ENCODE measurements at regions not wholly inside any gene's neighbourhood (a gene's known extent, or its start where the extent isn't known, plus 50 kb on each side); places are given as distances from the start of the nearest gene placed in this dataset.
"Not testable (repeated sequence)": the region's sequence is repeated elsewhere in the genome, so short reads cannot be mapped to it uniquely, and the experiment has no call there.

DNA sequence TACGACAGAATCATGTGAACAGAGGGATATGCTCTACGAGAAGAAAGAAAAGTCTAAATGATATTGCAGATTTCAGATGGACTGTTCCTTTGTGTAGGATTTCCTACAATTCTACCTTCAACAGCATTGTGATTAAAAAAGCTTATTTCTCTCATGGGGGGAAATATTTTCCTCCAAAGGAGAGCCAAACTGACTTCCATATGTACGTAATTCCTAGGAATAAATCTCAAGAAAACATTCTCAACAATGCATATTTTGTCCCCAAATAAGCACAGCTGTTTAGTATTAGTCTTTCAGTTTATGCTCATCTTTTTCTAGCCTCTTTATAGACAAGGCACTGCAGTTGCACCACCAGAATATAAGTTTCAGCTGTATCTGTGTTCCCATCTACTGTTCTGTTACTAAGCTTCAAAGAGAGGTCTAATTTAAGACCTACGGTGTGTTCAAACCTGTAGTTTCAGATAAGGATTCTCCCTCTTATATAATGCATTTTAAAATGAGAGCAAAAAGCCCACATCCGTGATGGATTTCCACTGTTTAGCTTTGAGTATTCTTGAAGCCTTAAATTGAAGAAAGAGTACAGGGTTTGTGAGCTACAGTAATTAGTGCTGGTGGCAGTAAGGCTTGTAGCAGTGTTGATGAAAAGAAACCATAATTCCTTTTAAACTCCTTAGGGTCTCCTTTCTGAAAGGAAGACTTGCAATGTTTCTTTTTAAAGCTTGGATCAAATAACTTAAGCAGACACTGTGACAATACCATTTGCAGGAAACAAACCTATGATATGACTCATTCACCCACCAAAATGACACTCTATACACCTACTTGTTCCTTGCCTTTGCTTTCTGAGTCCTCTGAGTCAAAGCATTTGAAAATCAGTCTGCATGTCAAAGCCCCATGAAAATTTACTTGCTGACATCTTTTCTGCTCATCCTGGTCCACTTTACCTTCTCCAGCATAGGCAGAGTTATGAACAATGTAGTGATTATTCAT is 754.1 kb downstream of the NOVA1 start:
- DNase-seq, result no peak

DNA sequence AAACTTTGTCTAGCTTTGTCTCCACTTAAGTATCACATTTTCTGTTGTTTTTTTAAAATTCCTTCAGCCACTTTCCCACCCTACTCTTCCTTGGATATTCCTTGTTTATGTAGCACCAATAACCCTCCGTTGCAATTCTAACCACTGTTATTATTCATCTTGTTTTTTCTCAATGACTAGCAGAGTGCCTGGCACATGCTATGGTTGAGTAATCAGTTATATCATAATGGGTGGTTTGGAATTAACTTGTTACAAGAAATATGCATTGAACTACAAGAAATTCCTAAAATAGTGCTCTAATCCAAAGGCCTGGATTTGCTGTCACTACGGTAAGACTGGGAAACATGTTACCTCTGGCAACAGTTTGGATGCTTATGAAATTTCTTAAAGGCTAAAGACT is 756.6 kb downstream of the NOVA1 start:
- no peak for DNase-seq

DNA sequence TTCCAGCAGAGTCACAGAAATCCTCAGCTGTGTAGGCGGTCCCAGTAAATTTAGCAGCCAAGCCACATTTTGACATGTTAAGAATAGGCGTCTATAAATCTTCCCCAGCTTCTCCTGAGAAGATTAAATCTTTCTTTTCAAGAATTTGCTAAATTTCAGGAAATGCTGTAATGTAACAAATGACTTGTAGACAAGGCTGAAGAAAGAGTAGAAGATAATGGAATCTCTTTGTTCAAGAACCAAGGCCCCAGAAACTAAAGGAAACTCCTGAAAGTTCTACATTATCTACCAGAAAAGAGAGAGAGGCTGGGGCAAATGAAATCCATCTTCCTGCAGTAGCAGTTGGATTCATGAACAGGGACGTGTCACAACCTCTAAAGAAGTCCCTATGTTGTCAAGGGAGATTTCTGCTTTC is 760.3 kb downstream of the NOVA1 start:
- no peak for DNase-seq

DNA sequence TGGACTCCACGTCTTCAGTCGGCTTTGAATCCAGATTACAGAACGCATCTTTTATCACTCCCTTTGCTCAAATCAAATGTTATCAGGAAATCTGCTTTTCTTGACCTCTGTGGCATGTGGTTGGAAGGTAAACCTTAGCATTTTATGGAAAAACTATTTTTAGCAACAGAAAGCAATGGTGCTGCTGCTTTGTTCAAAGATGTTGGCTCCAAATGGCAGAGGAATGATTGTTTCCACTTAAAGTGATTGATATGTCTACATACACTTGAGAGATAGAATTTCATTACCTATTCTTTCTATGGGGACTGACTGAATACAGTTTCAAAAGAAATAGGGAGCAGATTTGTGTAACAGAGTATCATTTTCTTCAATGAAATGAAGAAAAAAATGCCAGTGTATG is 761.2 kb downstream of the NOVA1 start:
- no peak for DNase-seq

DNA sequence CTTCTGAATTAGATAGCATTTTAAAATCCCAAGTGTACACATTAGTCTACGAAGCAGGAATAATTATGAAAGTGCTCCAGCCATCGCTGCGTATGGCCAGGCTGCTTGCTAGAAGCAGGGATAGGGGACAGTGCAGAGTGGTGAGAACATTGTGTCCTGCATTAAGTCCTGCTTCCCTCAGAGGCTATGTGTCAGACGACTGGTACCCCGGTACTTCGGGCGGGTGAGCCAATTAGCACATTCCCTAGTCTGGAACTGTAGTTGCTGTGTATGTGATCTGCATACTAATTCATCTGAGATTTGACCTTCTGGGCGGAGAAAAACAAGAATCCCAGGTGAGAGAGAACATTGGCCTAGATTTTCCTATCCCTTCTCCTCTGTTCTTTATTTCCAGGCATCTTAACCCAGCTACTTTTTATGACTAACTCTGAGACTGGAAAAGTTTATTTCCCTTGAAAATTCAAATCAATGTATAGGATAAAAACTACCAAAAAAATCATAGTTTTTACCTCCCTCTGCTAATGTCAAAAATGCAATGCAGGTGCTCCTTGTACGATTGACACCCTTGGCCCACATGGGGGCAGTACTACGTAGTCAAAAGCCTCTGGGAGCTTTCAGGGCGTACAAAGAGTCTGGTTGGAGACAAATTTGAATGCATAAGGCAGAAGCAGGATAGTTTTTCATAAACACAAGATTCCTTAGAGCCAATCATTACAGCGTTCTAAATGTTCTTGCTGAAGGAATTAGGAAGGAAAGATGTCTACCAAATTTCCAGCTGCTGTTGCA is 764.3 kb downstream of the NOVA1 start:
- DNase-seq, result no peak

DNA sequence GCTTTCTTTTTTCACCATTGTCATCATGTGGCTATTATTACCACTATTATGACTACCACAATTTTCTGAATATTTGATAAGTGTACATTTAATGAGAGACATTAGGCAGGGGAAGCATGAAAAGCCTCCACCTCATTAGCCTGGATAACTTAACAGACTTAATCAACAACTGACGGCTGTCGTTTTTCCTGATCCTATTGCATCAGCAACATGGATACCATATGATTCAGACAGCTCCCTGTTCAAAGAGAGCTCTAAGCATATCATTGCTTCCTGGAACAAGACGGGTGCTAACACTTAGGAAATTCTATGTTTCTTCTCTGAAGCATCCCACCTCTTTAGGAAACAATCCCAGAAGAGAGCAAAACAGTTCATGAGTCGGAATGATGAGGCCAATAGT is 765.2 kb downstream of the NOVA1 start:
- DNase-seq, result no peak

DNA sequence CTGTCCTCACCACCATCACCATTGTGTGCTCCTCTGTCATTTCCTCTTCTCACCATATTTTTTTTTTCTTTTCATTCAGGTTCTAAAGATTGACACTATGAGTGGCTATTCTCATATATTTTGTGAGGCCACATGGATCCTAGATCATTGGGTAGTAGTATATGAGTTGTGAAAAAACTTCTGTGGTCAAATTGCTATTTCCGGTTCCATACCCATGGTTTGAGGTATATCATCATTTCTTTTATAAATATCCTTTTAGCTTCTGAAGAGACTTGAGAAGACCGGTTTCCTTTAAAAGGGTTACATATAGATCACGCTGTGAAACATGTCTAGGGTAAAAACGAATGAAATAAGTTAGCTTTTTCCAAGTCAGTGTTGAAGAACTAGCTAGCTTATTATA is 769.3 kb downstream of the NOVA1 start:
- no peak for DNase-seq

DNA sequence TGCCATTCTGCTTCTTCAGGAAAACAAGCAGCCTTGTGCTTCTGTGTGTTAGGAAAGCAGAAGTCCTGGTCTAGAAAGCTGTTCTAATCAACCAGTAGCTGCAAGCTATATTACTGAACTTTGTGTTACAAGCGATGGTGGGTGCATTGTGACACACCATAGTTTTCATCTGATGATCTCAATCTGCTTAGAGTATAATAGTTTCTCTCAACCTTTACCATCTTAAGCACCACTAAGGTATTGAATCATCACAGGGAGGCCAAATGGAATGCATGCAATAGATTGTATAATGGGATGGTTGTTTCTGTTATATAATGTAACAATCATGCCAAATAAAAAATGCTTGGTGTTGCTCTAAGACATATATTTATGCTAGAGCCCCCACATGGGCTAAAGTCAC is 771.7 kb downstream of the NOVA1 start:
- no peak for DNase-seq

DNA sequence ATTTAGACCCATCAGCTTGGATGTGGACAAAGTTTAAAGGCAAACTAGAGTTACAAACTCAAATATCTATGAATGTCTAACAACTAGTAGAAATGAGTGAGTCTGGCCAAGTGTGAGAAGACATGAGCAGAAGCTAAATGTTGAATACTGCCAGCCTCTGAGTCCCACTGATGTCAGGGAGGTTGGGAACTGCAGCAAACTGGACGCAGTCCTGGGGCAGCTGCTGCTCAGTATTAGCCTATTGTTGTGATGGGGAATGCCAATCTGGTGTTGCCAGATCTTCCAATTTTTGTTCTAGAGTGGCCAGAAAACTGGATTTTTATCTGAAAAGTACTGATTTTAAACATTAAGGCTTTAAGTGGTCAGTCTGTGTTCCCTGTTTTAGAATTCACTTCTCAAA is 770.4 kb upstream of the STXBP6 start:
- no peak for DNase-seq

DNA sequence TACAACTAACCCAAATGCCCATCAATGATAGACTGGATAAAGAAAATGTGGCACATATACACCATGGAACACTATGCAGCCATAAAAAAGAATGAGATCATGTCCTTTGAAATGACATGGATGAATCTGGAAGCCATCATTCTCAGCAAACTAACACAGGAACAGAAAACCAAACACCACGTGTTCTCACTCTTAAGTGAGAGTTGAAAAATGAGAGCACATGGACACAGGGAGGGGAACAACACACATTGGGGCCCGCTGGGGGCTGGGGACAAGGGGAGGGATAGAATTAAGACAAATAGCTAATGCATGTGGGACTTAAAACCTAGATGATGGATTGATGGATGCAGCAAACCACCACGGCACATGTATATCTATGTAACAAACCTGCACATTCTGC is 764.7 kb upstream of the STXBP6 start:
- DNase-seq, result not testable (repeated sequence)

DNA sequence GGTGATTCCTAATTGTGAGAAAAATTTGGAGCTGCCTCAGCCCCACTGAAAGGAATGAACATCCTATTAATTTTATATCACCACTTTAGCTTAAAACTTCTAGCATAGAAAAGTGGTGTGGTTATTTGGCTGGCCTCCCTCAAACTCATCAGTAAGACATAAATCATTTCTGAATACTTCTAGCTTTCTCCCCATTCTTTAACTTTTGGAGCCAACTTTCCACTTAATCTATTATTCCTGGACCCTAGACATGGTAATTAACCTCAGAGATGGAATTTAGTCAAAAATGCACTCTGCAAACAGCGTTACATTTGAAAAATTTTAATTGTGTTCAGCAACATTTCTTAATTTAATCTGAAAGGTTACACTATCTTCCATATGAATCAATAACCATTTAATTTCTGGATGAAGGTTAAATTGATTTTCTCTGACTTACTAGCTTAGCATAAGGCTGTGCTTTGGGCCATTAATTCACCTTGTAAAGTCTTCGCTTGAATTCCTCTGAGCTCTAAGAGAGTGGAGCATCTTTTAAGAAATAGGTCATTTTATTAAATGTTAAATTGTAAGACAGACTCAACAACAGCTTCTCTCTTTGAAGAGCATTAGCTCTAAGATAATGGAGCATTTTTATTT is 753.6 kb upstream of the STXBP6 start:
- DNase-seq, result no peak

DNA sequence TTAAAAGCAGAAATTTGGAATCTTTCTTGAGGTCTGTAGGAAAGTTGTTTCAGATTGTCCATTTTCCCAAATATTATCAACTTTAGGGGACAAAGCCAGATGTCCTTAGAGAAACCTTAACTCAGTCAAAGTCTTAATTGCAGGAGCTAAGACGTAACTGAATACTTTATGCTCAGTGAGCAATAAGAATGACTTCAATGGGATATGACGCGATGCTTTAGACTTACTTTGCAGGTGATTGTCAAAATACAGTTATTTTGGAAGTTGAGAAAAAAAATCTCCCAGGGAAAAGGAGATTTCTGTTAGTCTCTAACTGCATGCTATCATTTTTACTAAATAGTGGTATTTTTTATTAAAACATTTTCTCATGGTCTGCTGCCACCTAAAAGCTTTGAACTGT is 750.9 kb upstream of the STXBP6 start:
- no peak for DNase-seq

DNA sequence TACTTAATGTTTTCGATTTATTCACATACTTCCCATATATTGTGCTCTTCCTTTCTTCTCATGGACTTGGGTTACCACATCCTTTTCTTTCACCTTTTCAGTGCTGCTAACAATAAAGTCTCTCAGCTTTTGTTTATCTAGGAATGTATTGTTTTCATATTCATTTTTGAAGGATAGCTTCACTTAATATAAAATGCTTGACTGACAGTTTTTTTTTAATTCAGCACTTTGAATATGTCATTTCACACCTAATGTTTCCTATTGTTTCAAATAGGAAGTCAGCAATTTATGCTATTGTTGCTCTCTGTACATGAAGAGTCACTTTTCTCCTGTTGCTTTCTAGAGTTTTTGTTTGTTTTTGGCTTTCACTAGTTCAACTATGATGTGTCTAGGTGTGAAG is 738.3 kb upstream of the STXBP6 start:
- no peak for DNase-seq

DNA sequence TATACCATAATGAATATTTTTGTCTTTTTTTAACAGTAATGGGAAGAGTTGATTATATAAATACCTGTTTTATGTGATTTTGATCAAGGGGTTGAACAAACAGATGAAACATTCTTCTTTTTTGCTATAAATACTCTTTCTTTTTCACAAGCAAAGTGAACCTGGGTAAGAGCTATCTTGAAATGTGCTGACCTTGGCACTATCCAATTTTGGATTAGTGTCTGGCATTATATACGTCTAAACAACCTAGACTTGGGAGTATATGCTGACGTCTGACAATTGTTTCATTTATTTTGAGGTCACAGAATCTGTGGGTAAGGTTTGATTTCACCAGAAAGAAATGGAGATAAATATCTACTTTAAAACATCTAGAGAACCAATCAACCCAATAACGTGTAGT is 716.0 kb upstream of the STXBP6 start:
- no peak for DNase-seq

DNA sequence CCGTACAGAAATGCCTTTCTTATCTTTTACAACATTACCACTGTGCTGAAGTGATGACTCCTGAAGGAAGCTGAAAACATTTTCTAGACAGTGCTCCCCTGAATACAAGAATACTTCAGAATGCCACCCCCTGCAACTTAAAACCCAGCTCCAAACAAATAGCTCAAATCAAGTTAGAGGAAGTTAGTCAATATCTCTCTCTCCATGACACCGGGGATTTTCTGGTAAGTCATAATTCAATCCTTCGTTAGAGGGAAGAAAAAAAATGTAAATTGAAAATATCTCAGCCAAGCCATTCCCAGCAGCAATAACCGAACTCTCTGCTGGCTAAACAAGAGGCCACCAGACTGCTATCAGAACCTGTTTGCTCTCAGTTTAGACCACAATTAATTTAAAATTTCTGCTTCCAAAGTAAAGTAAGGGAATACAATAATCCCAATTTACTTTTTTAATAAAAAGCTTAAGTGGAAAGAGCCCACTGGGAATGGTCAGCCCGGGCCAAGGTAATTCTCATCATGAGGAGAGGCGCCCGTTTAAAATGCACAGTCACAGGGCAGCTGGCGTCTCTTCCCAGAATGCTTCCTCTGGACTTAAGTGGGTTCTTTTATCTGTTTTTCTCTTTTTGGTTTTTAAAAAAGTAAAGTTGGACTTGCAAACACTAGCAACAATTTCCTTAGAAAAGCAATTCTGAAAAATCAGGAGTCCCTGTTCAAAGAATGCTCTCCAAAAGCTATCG is 710.1 kb upstream of the STXBP6 start:
- no peak for DNase-seq

DNA sequence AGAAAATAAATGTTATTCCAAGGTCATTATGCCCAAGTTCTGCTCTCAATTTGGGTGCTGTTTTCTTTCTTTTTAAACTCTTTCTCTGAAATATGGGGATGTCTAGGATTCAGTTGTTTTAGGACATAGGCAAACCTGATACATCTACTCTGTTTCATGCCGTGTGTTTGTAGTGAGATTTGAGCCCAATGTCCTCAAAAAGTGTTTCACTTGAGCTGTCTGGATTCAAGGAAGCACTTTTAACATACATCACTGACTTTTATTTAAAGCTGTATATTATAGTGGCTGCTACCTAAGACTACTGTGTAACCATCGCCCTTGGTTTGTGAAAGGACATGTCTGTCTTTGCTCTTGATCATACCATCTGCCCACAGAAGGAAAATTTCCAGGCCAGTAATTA is 709.3 kb upstream of the STXBP6 start:
- no peak for DNase-seq

DNA sequence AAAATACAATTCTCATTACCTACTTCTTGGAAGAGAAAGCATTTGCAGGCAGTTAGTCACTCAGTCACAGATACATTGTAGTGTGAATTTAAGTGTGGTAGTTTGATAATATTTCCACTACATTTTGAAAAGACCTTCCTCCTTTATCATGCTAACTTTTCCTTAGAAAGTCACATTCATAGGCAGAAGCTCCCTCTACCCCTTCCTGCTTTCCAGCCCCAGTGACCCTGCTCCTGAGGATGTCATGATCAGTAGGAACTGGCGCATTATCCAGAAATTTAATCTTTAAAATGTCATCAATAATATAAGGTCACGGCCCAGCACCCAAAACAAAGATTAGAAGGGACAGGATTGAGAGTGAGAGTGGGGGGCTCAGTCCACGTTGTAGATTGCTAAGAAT is 707.4 kb upstream of the STXBP6 start:
- DNase-seq, result no peak

DNA sequence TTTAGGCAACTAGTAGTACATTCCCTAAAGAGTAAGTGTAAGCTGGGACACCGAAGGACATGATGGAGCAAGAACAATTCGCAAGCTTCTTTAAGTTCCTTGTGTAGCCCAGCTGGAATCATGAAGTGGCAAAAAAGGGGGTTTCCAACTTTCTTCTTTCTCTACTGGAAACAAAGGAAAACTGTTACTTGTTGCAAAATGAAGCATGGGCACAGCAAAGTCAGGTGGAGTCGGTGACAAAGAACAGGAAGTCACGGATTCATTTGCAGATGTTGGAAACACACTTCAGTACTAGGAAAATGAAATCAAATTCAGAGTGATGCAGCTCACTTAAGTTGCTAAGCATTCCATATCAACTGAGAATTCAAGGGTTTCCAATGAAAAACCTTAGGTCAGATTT is 706.9 kb upstream of the STXBP6 start:
- DNase-seq, result no peak

DNA sequence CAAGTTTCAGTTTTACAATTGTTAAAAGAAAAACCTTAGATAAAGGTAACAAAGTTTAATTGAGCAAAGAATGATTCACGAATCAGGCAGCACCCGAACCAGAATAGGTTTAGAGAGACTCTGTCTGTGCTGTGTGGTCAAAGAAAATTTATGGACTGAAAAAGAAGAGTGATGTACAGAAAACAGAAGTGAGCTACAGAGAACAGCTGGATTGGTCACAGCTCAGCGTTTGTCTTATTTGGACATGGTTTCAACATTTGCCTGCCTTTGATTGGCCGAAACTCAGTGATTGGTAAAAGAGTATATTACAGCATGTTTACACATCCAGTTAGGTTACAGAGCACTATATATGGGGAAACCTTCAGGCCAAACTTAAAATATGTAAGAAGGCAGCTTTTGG is 703.2 kb upstream of the STXBP6 start:
- no peak for DNase-seq

DNA sequence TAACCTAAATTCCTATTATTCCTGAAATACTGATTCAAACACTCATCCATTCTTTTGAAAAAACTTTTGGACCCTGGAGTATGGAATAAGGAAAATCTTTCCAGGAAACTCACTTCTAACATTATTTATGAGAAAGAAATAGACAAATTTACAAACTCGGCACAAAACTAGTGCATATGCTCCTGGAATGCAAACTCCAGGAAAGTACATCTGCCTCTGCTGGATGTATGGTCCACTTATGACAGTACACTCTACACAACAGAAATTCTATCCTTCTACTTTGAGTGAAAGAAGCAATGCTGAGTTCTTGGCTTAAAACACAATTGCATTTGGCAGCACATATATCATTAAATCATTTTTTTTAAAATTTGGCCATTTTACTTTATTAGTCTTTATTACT is 700.5 kb upstream of the STXBP6 start:
- no peak for DNase-seq

Measured in NCI-H2029 treated with DMSO at 0.1 percent for 48 hours (cell line).